SKM-1 treated with dmso at 0.1 percent for 144 hours (cell line): ENCODE measurements at regions not wholly inside any gene's neighbourhood (a gene's known extent, or its start where the extent isn't known, plus 50 kb on each side); places are given as distances from the start of the nearest gene placed in this dataset.

Source experiments
- DNase-seq: peaks from one replicate; lab custom pipeline; 2025; ENCODE audit not compliant: unreplicated experiment; lab: John Stamatoyannopoulos, UW

DNA sequence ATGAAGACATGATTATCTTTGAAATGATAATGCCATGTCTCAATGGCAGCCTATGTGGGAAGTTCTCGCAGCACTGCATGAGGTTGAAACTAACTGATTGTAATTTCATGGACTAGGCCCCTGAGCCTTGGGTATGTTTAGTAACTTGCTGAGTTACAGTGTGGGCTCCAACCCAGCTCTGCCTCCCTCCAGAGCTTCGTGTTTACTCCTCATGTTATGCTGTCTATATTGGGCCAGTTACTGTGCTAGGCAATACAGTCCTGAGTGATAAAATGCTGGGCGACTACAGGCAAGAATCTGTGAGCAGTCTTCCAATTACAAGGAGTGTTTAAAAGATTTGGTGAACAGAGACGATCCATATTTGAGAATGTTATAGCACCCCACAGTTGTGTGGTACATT is 530.1 kb upstream of the CDH2 start:
- DNase-seq, result no peak

DNA sequence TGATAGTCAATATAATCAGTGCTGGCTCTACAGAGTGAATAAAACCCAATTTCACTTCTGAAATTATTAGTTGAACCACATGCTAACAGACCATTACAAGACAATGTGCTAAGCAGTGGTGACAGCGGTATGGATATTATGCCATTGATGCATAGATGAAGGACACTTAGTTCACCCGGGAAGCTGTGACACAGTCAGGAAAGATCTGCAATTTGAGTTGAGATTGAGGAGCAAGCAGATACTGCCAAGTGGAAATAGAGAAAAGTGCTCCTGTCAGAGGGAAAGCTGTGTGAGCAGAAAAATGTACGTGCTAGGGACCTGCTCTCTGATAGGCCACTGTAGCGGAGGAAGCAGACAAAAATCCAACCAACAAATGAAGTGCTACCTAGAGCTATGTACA is 529.5 kb upstream of the CDH2 start:
- DNase-seq, result no peak

DNA sequence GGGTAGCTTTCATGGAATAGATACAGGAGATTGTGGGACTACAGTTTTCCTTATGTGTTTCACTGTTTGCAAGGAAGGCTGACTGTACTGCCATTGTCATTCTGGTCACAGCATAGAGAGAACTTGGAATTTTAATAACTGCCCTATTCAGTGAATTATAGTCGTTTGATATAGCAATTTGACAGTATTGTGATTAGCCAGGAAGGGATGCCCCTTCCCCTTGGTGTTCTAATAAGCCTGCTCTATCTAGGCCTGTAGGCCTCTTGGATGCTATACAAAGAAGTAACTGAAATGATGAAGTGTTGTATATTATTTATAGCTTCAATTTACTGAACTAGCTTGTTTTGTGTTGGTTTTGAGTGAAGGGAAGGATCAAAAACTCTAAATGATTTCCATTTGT is 528.6 kb upstream of the CDH2 start:
- DNase-seq, result no peak

DNA sequence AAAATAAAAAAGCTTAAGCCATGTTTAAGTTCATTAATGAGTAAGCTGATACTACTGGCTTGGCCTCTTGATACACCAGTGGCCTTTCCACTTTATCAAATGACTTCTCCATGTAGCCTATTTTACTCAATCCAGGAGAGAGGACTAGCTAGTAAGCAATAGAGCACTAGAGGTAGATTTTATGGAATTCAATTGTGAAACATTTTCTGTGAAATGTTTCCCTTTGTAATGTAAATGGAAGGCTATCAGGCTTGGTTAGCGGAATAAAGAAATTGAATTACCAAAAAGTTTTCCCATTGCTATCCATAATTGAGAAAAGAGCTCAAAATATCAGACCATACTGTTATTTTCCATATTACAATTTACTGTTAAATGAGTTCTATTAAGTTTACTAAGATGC is 515.4 kb upstream of the CDH2 start:
- no peak for DNase-seq

DNA sequence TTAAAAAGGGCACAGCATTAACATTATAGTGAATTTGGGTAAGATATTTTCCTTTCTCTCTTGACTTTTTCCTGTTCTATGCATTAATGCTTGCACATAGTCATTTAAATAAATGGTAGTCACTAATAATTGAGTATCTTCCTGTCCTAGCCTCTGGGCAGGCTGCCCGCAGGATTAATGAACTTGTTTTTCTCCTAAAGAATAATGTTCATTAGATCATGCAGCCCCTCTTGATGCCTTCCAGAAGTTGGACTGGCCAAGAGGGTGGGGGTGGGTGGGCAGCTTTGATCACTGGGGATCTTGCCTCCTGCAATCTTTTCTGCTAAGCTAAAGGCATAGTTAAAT is 514.5 kb upstream of the CDH2 start:
- no peak for DNase-seq

DNA sequence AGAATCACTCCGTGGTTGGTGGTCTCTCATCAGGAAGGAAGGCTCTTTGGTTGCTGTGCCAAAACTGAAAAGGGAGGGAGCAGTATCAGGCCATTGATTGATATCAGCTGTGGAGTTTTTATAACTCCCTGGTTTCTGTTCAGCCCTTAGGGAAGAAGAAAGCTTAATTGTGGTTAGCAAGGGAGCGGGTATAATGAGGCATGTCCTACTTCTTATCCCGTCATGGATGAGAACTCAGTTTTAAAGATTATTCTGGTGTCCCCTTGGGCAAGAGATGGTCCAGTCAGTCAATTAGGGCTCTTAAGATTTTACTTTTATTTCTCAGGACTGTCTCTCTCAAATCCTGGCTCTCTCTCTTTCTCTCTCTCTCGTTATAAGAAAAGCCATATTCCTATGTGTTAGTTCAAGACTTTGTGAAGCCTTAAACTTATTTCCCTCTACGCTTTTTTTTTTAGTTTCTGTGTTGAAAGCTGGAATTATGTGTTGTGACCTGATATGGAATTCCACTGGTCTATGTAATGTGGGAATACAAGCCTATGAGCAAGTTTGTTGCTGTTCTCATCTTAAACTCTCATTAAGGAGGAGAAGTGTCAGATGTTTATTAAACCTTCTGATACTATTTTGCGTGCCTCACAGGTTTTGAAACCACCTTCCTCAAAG is 514.0 kb upstream of the CDH2 start:
- DNase-seq, result no peak

DNA sequence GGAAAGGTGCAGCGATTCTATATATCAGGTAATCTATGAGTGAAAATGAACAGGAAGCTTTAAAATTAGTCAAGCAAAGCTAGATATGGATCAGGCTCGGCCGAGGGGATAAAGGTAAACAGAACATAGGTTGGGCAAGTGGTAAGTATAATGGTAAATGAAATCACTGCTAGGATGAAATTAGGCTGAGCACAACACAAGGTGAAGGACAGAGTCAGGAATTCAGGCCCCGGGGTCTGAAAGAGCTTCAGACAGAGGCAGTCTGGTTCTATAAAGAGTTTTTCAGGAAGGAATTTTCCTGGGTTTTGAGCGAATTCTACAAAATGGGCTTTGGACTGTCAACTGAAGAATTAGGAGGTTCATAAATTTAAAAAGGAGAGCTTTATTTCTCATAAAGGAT is 513.2 kb upstream of the CDH2 start:
- no peak for DNase-seq

DNA sequence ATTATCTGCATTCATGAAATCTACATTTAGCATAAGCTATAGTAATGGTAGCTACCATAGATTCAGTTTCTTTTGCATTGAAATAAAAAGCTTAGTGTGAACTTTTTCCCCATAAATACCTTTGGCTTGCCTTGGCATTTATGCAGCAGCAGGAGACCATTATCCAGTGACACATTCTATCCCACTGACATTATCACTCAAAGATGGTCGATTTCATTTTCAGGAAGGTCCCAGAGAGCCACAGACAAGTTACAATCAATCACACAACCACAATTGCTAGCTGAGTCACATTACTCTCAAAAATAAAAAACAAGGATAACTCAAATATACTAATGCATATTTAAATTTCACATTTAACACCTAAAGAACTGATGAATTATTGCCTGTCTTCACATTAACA is 512.7 kb upstream of the CDH2 start:
- DNase-seq, result no peak

DNA sequence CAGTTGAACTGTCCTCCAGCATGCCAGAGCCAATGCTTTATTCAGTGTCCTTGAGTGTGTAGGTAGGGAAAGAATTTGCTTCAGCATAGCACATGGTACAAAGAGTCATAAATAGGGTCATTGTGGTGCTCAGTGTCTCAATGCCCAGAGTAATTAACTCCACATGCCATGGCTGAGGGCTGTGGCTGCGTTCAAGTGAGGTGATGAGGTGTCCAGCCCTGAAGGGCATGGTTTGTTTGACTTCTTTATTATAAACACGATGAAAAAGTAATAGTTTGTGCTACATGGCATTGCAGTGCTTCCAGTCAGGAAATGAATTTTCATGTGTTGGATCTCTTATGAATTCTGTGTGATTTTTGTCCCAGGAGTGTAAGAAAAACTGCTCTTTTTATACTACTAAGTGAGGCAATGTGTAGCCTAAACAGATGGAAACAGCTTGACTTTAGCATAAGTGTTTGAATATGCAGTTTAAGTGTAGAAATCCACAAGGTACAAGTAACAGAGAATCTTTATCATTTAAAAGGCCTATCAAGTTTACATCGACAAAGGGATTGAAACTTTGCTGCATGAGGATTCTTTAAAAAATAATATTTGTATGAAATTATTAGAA is 507.9 kb upstream of the CDH2 start:
- DNase-seq, result no peak

DNA sequence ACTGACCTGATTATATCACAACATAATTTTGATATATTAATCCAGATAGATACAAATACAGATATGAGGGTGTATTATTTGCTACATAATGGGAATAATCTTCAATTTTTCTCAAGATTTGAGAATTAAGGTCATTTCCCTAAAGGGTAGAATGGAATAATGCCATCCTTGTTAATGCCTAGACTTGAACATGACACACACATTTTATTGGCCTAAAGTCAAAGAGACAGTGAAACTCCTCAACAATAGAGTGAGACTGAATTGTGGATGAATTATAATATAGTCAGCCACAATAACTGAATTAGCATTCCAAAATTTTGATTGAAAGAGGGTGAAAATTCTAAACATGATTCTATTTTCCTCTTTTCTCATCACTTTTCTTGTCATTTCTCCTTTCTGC is 506.0 kb upstream of the CDH2 start:
- no peak for DNase-seq

DNA sequence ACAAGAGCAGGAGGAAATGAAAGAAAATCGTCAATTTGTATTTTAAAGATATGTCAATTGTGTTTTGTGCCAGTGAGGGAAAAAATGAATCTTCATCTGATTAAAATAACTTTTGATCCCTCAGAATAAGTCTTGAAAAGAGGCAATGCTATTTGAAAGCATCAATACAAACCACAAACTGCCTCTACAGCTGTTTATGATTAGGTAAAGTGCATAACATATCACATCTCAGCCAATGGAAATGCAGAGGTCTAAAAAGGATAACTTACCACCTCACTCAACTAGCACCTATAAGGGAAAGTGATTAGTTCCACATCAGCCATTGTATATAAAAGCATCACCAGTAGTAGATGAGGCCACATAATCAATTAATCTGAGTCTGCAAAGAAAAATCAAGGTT is 492.2 kb upstream of the CDH2 start:
- no peak for DNase-seq

DNA sequence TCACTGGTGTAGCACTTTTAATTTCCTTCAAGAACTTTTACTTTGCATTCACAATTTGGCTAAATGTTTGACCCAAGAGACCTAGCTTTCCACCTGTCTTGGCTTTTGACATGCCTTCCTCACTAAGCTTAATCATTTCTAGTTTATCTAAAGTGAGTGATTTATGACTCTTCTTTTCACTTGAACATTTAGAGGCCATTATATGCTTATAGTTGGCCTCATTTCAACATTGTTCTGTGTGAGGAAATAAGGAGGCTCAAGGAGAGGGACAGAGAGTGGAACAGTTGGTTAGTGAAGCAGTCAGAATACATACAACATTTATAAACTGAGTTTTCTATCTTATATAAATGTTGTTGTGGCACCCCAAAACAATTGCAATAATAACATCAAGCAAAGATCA is 489.3 kb upstream of the CDH2 start:
- no peak for DNase-seq

DNA sequence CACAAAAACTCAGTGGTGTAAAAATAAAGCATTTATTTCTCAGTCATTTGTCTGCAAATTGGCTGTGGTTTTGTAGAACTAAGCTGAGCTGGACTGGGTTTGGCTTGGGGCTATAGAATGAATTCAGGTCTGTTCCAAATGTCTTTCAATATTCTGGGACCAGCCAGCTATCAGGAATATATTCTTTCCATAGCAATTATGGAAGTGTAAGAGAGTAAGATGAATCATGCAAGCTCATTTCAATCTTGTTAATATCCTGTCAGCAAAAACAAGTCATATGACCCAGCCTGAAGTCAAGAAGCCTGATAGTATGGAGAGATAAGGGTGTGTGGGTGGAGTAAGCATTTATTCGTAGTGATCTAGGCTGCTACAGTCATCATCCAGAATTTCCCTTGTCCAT is 481.0 kb upstream of the CDH2 start:
- DNase-seq, result no peak

DNA sequence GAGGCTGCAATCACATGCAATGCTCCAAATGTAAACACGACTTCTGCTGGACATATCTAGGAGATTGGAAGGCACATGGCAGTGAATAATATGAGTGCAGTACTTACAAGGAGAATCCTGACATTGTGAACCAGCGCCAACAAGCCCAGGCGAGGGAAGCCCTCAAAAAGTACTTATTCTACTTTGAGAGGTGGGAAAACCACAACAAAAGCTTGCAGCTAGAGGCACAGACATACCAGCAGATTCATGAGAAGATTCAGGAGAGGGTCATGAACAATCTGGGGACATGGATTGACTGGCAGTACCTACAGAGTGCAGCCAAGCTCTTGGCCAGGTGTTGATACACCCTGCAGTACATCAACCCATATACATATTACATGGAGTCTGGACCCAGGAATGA is 475.7 kb upstream of the CDH2 start:
- DNase-seq, result no peak

DNA sequence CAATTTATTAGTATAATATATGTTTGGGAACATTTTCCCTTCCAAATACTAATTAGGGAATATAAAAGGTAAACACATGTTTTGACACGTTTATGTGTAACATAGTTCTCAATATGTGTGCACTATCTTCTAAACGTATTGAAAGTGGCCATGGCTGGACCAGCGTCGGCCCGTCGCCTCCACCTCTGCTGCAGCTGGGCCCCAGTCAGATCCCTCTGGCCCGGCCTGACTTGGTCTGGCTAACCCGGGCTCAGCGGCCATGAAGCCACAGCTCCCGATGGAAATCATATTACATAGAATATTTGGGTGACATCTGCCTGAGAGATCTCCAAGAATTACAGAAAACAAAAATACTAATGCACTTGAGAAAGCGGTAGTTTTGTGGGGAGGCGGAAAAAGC is 474.4 kb upstream of the CDH2 start:
- DNase-seq, result no peak

DNA sequence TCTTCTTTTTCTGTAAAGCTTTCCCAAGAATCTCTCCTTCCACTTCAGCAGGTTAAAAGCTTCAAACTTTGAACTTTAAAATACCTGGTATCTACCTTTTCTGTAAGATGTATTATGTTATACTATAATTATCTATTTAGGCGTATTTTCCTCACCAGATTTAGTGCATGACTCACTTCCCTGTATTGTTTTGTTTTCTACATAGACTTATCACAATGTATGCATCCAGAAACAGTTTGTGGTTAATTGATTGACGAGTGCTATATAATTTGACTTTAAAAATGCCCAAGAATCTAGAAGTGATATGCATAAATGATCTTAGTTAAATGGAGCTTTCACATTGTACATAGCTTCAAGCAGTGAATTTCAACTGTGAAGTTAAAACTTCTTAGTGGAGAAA is 473.9 kb upstream of the CDH2 start:
- DNase-seq, result no peak

DNA sequence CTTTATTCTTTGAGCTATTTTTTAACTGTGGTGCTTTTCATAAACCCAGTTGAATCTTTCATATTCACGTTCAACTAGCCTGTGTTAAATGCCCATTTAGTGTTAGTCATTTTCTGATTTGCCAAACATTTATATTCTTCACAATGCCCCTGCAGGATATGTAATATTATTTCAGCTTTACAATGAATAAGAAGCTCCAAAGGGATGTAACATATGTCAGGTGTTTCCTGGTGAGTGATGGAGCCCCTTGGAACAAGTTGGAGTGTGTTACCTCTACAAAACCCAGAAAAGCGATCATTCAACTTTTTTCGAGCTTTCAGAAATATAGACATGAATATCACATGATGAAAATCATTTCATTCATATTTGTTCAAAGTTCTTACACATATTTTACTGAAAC is 471.0 kb upstream of the CDH2 start:
- DNase-seq, result no peak

DNA sequence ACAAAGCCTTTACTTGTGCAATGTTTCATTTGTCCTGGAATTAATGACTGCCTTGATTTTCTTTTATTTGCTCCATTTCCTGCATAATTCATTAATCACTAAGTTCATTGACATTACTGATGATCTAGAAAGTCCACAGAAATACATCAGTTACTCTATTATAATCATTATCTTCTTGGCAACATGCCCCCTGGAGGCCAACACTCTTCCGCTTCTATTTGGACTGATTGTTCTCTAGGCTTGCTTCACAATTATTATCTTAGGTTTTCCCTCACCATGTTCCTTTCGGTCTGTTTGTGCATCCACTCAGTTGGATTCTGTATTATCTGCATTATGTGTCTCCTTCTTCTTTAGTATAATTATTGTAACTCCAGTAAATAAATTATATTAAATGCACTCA is 461.0 kb upstream of the CDH2 start:
- no peak for DNase-seq

DNA sequence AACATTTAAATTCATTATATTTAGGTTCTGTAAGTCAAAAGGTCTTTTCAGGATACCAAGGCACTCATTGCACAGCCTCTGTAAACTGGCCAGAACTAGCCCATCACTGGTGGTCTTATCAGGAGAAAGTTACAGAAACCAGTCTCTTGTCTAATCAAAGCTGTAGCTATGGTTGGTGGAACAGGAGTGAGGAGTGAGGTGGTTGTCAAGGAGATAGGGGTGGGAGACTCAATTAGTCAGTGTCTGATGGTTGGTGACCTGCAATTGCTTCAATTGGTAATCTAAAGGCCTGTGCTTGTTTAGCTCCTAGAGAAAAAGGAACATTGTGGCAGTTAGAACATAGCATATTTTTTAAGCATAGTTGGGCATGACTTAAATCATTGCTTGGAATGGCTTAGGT is 458.6 kb upstream of the CDH2 start:
- no peak for DNase-seq

DNA sequence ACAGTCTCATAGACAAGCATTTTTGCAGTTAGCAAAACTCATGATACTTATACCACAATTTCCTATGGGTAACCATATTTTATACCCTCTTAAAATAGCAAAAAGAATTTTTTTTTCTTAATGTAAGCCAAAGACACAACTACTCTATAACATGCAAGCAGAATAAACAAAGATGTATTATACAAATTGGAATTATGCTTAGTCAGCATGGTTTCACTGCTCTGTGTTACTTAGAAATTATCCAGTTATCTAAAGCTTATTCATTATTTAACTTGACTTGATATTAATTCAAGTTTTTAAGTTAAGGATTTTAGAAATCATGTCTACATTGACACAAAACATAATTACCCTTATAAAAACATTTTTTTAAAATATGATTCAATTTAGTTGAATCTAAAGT is 449.8 kb upstream of the CDH2 start:
- no peak for DNase-seq

DNA sequence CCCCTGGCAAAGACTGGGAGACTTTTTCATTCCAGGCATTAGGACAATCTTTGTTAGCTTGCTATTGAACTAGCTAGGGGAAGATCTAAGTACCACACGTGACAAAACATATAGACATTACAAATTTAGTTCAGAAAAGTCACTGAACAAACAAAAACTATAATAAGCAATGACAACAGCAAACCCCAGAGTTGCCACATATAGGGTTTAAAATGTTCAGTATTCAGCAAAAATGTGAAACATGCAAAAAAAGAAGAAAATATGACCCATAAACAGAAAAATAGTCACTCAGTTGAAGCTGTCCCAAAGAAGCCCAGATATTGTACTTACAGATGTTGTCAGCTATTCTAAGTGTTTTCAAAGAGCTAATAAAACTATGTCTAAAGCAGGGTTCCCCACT is 431.1 kb upstream of the CDH2 start:
- no peak for DNase-seq

DNA sequence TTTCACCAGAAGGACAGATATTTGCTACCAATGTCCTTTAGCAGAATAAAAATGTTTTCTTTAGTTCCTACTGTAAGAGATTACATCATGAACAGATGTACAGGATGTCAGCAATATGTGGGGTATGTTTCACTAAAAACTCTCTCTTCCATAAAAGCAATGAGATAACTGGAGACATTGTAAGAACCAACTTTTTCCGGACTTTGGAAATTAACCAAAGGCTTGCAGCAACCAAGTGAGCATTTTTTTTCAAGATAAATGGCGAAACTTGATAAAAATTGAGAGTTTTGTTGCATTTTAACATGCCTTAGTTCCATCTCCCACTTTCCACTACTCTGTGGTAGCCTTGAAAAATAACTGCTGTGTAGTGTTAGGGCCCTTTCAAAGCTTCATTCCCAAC is 429.8 kb upstream of the CDH2 start:
- no peak for DNase-seq

DNA sequence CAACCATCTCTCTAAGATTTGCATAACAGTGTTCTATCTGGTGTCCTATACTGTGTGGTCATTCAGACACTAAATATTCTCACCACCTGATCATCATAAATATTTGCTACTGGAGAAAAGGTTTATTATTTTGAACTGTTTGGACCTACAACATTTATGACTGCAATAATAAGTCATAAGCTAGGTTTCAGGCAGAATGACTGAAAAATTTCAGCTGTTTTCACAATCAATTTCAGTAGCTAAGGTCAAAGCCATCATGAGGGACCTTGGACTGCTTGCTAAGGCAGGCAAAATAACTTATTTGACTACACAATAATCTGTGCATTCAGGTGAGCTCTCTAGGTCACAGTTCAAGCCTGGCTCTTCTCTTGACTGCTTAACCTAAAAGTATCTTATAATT is 425.5 kb upstream of the CDH2 start:
- no peak for DNase-seq

DNA sequence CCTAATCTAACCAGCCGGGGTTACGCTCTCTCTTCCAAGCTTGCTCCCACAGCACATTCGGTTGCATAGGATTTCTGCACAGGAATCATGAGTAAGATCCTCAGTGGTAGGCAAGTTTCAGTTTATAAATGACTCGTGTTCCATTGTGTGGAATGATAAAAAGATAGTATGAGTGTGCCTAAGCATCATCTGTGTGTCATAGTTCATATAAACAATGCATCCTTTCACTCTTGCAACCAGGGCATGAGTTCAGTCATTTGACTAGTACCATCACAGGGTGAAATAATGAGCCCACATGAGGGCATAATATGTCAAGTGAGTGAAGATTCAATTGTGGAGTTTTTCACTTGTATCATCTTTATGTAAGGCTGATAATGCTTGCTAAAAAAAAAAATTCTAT is 417.1 kb upstream of the CDH2 start:
- no peak for DNase-seq
